ENCODE measurements at regions not wholly inside any gene's neighbourhood (a gene's known extent, or its start where the extent isn't known, plus 50 kb on each side); places are given as distances from the start of the nearest gene placed in this dataset.

- no peak for DNase-seq
Observed at GRCh38 chr13:84234416-84234815, 352.1 kb upstream of the SLITRK1 start.

- no peak for DNase-seq
Observed at GRCh38 chr13:84230568-84230967, 348.3 kb upstream of the SLITRK1 start.

GRCh38 chr13:84211048-84211447 lies 328.8 kb upstream of the SLITRK1 start:
- DNase-seq: no peak

GRCh38 chr13:84208246-84208910 lies 326.1 kb upstream of the SLITRK1 start:
- DNase-seq: no peak

- no peak for DNase-seq
Observed at GRCh38 chr13:84207509-84207908, 325.2 kb upstream of the SLITRK1 start.

- DNase-seq: no peak
Observed at GRCh38 chr13:84200971-84201370, 318.7 kb upstream of the SLITRK1 start.

GRCh38 chr13:84192125-84192524 lies 309.9 kb upstream of the SLITRK1 start:
- DNase-seq: no peak

- DNase-seq: no peak
Observed at GRCh38 chr13:84191139-84191538, 308.9 kb upstream of the SLITRK1 start.

GRCh38 chr13:84187626-84188025 lies 305.4 kb upstream of the SLITRK1 start:
- DNase-seq: no peak

GRCh38 chr13:84139561-84140158 lies 257.4 kb upstream of the SLITRK1 start:
- DNase-seq: no peak

- DNase-seq: no peak
Observed at GRCh38 chr13:84137292-84137691, 255.0 kb upstream of the SLITRK1 start.

- no peak for DNase-seq
Observed at GRCh38 chr13:84136582-84136981, 254.3 kb upstream of the SLITRK1 start.

- DNase-seq: no peak
Observed at GRCh38 chr13:84132491-84132890, 250.2 kb upstream of the SLITRK1 start.

- no peak for DNase-seq
Observed at GRCh38 chr13:84131249-84131648, 249.0 kb upstream of the SLITRK1 start.

GRCh38 chr13:84130495-84131114 lies 248.3 kb upstream of the SLITRK1 start:
- no peak for DNase-seq

GRCh38 chr13:84129966-84130365 lies 247.7 kb upstream of the SLITRK1 start:
- no peak for DNase-seq

- DNase-seq: no peak
Observed at GRCh38 chr13:84127597-84128128, 245.4 kb upstream of the SLITRK1 start.

GRCh38 chr13:84126671-84127171 lies 244.4 kb upstream of the SLITRK1 start:
- DNase-seq: peak; percentile 100

GRCh38 chr13:84121456-84121855 lies 239.2 kb upstream of the SLITRK1 start:
- no peak for DNase-seq

GRCh38 chr13:84118839-84119409 lies 236.7 kb upstream of the SLITRK1 start:
- DNase-seq: no peak

- DNase-seq: no peak
Observed at GRCh38 chr13:84098273-84098672, 216.0 kb upstream of the SLITRK1 start.

- no peak for DNase-seq
Observed at GRCh38 chr13:84097148-84097547, 214.9 kb upstream of the SLITRK1 start.

GRCh38 chr13:84096216-84096615 lies 213.9 kb upstream of the SLITRK1 start:
- DNase-seq: no peak

GRCh38 chr13:84088996-84089395 lies 206.7 kb upstream of the SLITRK1 start:
- no peak for DNase-seq

Measured in SHP77 treated with DMSO at 0.1 percent for 48 hours (cell line).